HG02943 (cell line): ENCODE measurements at regions not wholly inside any gene's neighbourhood (a gene's known extent, or its start where the extent isn't known, plus 50 kb on each side); places are given as distances from the start of the nearest gene placed in this dataset.
"Not testable (repeated sequence)": the region's sequence is repeated elsewhere in the genome, so short reads cannot be mapped to it uniquely, and the experiment has no call there.

ENCODE experiments used
- ATAC-seq: cut with Tn5 transposase; IDR thresholded peaks from one replicate; pipeline ENCODE4 v1.9.1; 2021; ENCODE audit warnings: mild to moderate bottlenecking, low read depth, moderate library complexity; ENCODE audit not compliant: unreplicated experiment

- no peak for ATAC-seq
Measured at GRCh38 chr2:19207452-19207851, 151.0 kb downstream of the OSR1 start.

- ATAC-seq: no peak
Measured at GRCh38 chr2:19205983-19206533, 152.4 kb downstream of the OSR1 start.

GRCh38 chr2:19203866-19204265 lies 154.6 kb downstream of the OSR1 start:
- ATAC-seq: no peak

- ATAC-seq: no peak
Measured at GRCh38 chr2:19201911-19202462, 156.4 kb downstream of the OSR1 start.

GRCh38 chr2:19198381-19198780 lies 160.0 kb downstream of the OSR1 start:
- ATAC-seq: no peak

- ATAC-seq: no peak
Measured at GRCh38 chr2:19195661-19196060, 162.8 kb downstream of the OSR1 start.

- ATAC-seq: no peak
Measured at GRCh38 chr2:19189391-19189790, 169.0 kb downstream of the OSR1 start.

GRCh38 chr2:19187323-19188020 lies 171.0 kb downstream of the OSR1 start:
- no peak for ATAC-seq

GRCh38 chr2:19185086-19185485 lies 173.3 kb downstream of the OSR1 start:
- no peak for ATAC-seq

GRCh38 chr2:19178175-19178574 lies 180.2 kb downstream of the OSR1 start:
- no peak for ATAC-seq

GRCh38 chr2:19176977-19177376 lies 181.4 kb downstream of the OSR1 start:
- no peak for ATAC-seq

GRCh38 chr2:19176172-19176852 lies 182.1 kb downstream of the OSR1 start:
- ATAC-seq: no peak

- no peak for ATAC-seq
Measured at GRCh38 chr2:19174176-19174575, 184.2 kb downstream of the OSR1 start.

- no peak for ATAC-seq
Measured at GRCh38 chr2:19171409-19171808, 187.0 kb downstream of the OSR1 start.

GRCh38 chr2:19169134-19169768 lies 189.2 kb downstream of the OSR1 start:
- ATAC-seq: no peak

GRCh38 chr2:19164099-19164498 lies 194.3 kb downstream of the OSR1 start:
- ATAC-seq: not testable (repeated sequence)

- no peak for ATAC-seq
Measured at GRCh38 chr2:19158896-19159295, 199.5 kb downstream of the OSR1 start.

GRCh38 chr2:19158211-19158610 lies 200.2 kb downstream of the OSR1 start:
- ATAC-seq: no peak

- ATAC-seq: no peak
Measured at GRCh38 chr2:19156646-19157045, 201.8 kb downstream of the OSR1 start.

GRCh38 chr2:19150726-19151125 lies 207.7 kb downstream of the OSR1 start:
- no peak for ATAC-seq

- no peak for ATAC-seq
Measured at GRCh38 chr2:19146867-19147266, 211.6 kb downstream of the OSR1 start.
